HG03354 (cell line): ENCODE measurements at regions not wholly inside any gene's neighbourhood (a gene's known extent, or its start where the extent isn't known, plus 50 kb on each side); places are given as distances from the start of the nearest gene placed in this dataset.

Source experiments
- ATAC-seq: cut with Tn5 transposase; IDR thresholded peaks from one replicate; pipeline ENCODE4 v1.9.1; 2021; ENCODE audit warnings: mild to moderate bottlenecking; ENCODE audit not compliant: unreplicated experiment, poor library complexity, severe bottlenecking

GRCh38 chr10:117936566-117936965 is 110.2 kb downstream of the RAB11FIP2 start:
- no peak for ATAC-seq

GRCh38 chr10:117936976-117937375 is 109.8 kb downstream of the RAB11FIP2 start:
- ATAC-seq, result no peak

- ATAC-seq, result no peak
Measured at GRCh38 chr10:117938104-117938503, 108.6 kb downstream of the RAB11FIP2 start.

- no peak for ATAC-seq
Measured at GRCh38 chr10:117942226-117942625, 104.5 kb downstream of the RAB11FIP2 start.

GRCh38 chr10:117944676-117945447 is 101.9 kb downstream of the RAB11FIP2 start:
- no peak for ATAC-seq

- ATAC-seq, result no peak
Measured at GRCh38 chr10:117945651-117946050, 101.1 kb downstream of the RAB11FIP2 start.

GRCh38 chr10:117946525-117947070 is 100.1 kb downstream of the RAB11FIP2 start:
- no peak for ATAC-seq

GRCh38 chr10:117948493-117948892 is 98.2 kb downstream of the RAB11FIP2 start:
- ATAC-seq, result no peak

GRCh38 chr10:117950408-117950807 is 96.3 kb downstream of the RAB11FIP2 start:
- no peak for ATAC-seq
